Prostate gland (tissue), 2 donors: ENCODE measurements at regions not wholly inside any gene's neighbourhood (a gene's known extent, or its start where the extent isn't known, plus 50 kb on each side); places are given as distances from the start of the nearest gene placed in this dataset.

ENCODE experiments used
- CTCF ChIP-seq, 4 experiments: fragments of 200-600 bp in 2 of 4; fragments of 450-650 bp in 2 of 4; sonication (generic) in 2 of 4; IDR thresholded peaks; 1 replicate in 3 of 4; 2 replicates in 1 of 4; pipeline ENCODE4 v1.5.1; 2016 to 2019; ENCODE audit warnings: antibody characterized with exemption in 4 of 4, mild to moderate bottlenecking in 2 of 4, moderate library complexity in 2 of 4
- POLR2A ChIP-seq: fragments of 450-650 bp; IDR thresholded peaks from one replicate; pipeline ENCODE4 v1.6.1; 2016; ENCODE audit warnings: antibody characterized with exemption, mild to moderate bottlenecking

DNA sequence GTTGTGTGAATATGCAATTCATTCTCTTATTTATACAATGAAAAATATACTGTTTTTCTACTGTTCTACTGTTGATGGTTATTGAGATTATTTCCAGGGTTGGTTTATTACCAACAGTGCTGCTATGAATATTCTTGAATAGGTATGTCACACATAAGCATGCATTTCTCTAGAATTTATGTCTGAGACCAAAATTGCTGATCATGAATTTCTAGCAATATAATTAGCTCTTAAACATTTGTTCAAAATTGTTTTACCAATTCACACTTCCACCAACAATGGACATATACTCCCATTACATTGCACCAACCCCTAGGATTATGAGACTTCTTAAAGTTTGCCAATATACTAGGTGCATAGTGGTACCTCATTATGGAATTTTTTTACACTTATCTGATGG lies 164.1 kb upstream of the KCNQ5 start:
- TF ChIP-seq CTCF (IDR thresholded peaks at IDR 0.05): no peak
- no peak for TF ChIP-seq POLR2A
